H9 (cell line): ENCODE measurements at regions not wholly inside any gene's neighbourhood (a gene's known extent, or its start where the extent isn't known, plus 50 kb on each side); places are given as distances from the start of the nearest gene placed in this dataset.

ENCODE experiments used
- DNase-seq: peaks from one replicate; pipeline ENCODE4 v3.0.0-alpha.2; 2017
- H2AFZ ChIP-seq: one replicate; pipeline ENCODE4 v1.6.1; 2013; ENCODE audit warnings: mild to moderate bottlenecking, low read length, control low read depth, moderate library complexity
- H2AK5ac ChIP-seq: 2 replicates; pipeline ENCODE4 v1.6.1; 2013; ENCODE audit warnings: low read length, control low read depth, mixed read lengths; ENCODE audit not compliant: insufficient read length
- H2BK120ac ChIP-seq: one replicate; pipeline ENCODE4 v1.6.1; 2013; ENCODE audit warnings: low read depth, mild to moderate bottlenecking, low read length, control low read depth, inconsistent platforms; ENCODE audit not compliant: poor library complexity, severe bottlenecking
- H2BK12ac ChIP-seq: 2 replicates; pipeline ENCODE4 v1.6.1; 2013; ENCODE audit warnings: low read length, control low read depth, mixed read lengths, low read depth; ENCODE audit not compliant: insufficient read length
- H2BK15ac ChIP-seq: 2 replicates; pipeline ENCODE4 v1.6.1; 2013; ENCODE audit warnings: low read depth, low read length, control low read depth
- H2BK20ac ChIP-seq: one replicate; pipeline ENCODE4 v1.6.1; 2013; ENCODE audit warnings: low read depth, mild to moderate bottlenecking, low read length, control low read depth, inconsistent platforms; ENCODE audit not compliant: poor library complexity, severe bottlenecking
- H2BK5ac ChIP-seq: 2 replicates; pipeline ENCODE4 v1.6.1; 2013; ENCODE audit warnings: low read length, control low read depth, mixed read lengths; ENCODE audit not compliant: insufficient read length
- H3K14ac ChIP-seq: 2 replicates; pipeline ENCODE4 v1.6.1; 2013; ENCODE audit warnings: low read length, control low read depth; ENCODE audit not compliant: insufficient read depth
- H3K18ac ChIP-seq: 2 replicates; pipeline ENCODE4 v1.6.1; 2013; ENCODE audit warnings: low read depth, mild to moderate bottlenecking, mixed read lengths, low read length, control low read depth; ENCODE audit not compliant: insufficient read length
- H3K23ac ChIP-seq: 2 replicates; pipeline ENCODE4 v1.6.1; 2013; ENCODE audit warnings: low read length, control low read depth, mixed read lengths, low read depth; ENCODE audit not compliant: insufficient read length
- H3K23me2 ChIP-seq: 2 replicates; pipeline ENCODE4 v1.6.1; 2013; ENCODE audit warnings: low read depth, mild to moderate bottlenecking, mixed read lengths, low read length, control low read depth; ENCODE audit not compliant: insufficient read length, poor library complexity, severe bottlenecking
- H3K27ac ChIP-seq: 2 replicates; pipeline ENCODE4 v1.5.1; 2013; ENCODE audit warnings: low read length, control low read depth, mixed read lengths, low read depth; ENCODE audit not compliant: insufficient read length
- H3K27me3 ChIP-seq: 2 replicates; pipeline ENCODE4 v1.6.1; 2013; ENCODE audit warnings: low read length, control low read depth, inconsistent platforms; ENCODE audit not compliant: insufficient read depth
- H3K4ac ChIP-seq: 2 replicates; pipeline ENCODE4 v1.6.1; 2013; ENCODE audit warnings: low read depth, mild to moderate bottlenecking, control low read depth, inconsistent platforms, low read length, moderate library complexity
- H3K4me1 ChIP-seq: 2 replicates; pipeline ENCODE4 v1.6.1; 2013; ENCODE audit warnings: low read length, control low read depth, inconsistent platforms; ENCODE audit not compliant: insufficient read depth
- H3K4me2 ChIP-seq: 2 replicates; pipeline ENCODE4 v1.6.1; 2013; ENCODE audit warnings: low read length, control low read depth, mixed read lengths; ENCODE audit not compliant: insufficient read length, insufficient read depth
- H3K56ac ChIP-seq: 2 replicates; pipeline ENCODE4 v1.6.1; 2013; ENCODE audit warnings: low read depth, mild to moderate bottlenecking, mixed read lengths, low read length, control low read depth; ENCODE audit not compliant: insufficient read length
- H3K79me1 ChIP-seq: 2 replicates; pipeline ENCODE4 v1.6.1; 2013; ENCODE audit warnings: low read depth, mild to moderate bottlenecking, moderate library complexity, low read length, control low read depth, inconsistent platforms; ENCODE audit not compliant: insufficient read depth, poor library complexity, severe bottlenecking
- H3K79me2 ChIP-seq: 2 replicates; pipeline ENCODE4 v1.6.1; 2013; ENCODE audit warnings: low read length, control low read depth, inconsistent platforms; ENCODE audit not compliant: insufficient read depth
- H3K9ac ChIP-seq: 2 replicates; pipeline ENCODE4 v1.6.1; 2013; ENCODE audit warnings: low read length, control low read depth, mixed read lengths; ENCODE audit not compliant: insufficient read length; ENCODE audit errors: extremely low read depth
- H3K9me3 ChIP-seq: one replicate; pipeline ENCODE4 v1.6.1; 2013; ENCODE audit warnings: low read depth, low read length, inconsistent platforms; ENCODE audit not compliant: control insufficient read depth
- H3T11ph ChIP-seq: one replicate; pipeline ENCODE4 v1.6.1; 2013; ENCODE audit warnings: mild to moderate bottlenecking, low read length, control low read depth, inconsistent platforms
- H4K20me1 ChIP-seq: one replicate; pipeline ENCODE4 v1.6.1; 2013; ENCODE audit not compliant: control insufficient read depth, insufficient read length, insufficient read depth
- H4K5ac ChIP-seq: 2 replicates; pipeline ENCODE4 v1.6.1; 2013; ENCODE audit warnings: low read depth, mild to moderate bottlenecking, mixed read lengths, low read length, control low read depth; ENCODE audit not compliant: insufficient read length
- H4K8ac ChIP-seq: replicated peaks from 2 replicates; pipeline ENCODE4 v1.6.1; 2013; ENCODE audit warnings: low read length, control low read depth, mixed read lengths, low read depth; ENCODE audit not compliant: insufficient read length
- H4K91ac ChIP-seq: 2 replicates; pipeline ENCODE4 v1.6.1; 2013; ENCODE audit warnings: low read depth, mild to moderate bottlenecking, moderate library complexity, mixed read lengths, low read length, control low read depth; ENCODE audit not compliant: insufficient read length
- H3K27ac Mint-ChIP-seq, 3 experiments: 2 replicates in 2 of 3; 3 replicates in 1 of 3; pipeline ENCODE4 v1.8.0; 2020 to 2021; ENCODE audit warnings: mixed read lengths in 3 of 3, mild to moderate bottlenecking in 1 of 3, moderate library complexity in 1 of 3
- H3K27me3 Mint-ChIP-seq: 2 replicates; pipeline ENCODE4 v1.8.0; 2021; ENCODE audit warnings: low read depth, mild to moderate bottlenecking, moderate library complexity, mixed read lengths
- H3K36me3 Mint-ChIP-seq, 3 experiments: 2 replicates in 2 of 3; 3 replicates in 1 of 3; pipeline ENCODE4 v1.8.0; 2020 to 2021; ENCODE audit warnings: low read depth in 3 of 3, mixed read lengths in 3 of 3; ENCODE audit not compliant: insufficient read depth in 1 of 3
- H3K4me1 Mint-ChIP-seq, 2 experiments: 2 replicates each; pipeline ENCODE4 v1.8.0; 2020; ENCODE audit warnings: mixed read lengths in 2 of 2
- H3K4me3 Mint-ChIP-seq, 2 experiments: 2 replicates in 1 of 2; 3 replicates in 1 of 2; pipeline ENCODE4 v1.8.0; 2020 to 2021; ENCODE audit warnings: mild to moderate bottlenecking in 2 of 2, mixed read lengths in 2 of 2, moderate library complexity in 1 of 2
- H3K9me3 Mint-ChIP-seq, 2 experiments: 2 replicates in 1 of 2; 3 replicates in 1 of 2; pipeline ENCODE4 v1.8.0; 2020; ENCODE audit warnings: mild to moderate bottlenecking in 2 of 2, mixed read lengths in 2 of 2, moderate library complexity in 1 of 2
- CTCF ChIP-seq: fragments of 200-600 bp; sonication (generic); conservative IDR thresholded peaks from 3 replicates; pipeline ENCODE4 v1.8.0; 2021; ENCODE audit warnings: antibody characterized with exemption, mild to moderate bottlenecking
- WGBS: extraction: QIAGEN DNeasy Blood & Tissue Kit; methylation state at CpG from one replicate; pipeline ENCODE4 v1.1.7; 2013; ENCODE audit warnings: missing lambda C conversion rate, low lambda C conversion rate, mixed read lengths; ENCODE audit not compliant: insufficient read length; ENCODE audit errors: extremely low coverage; 5-methylcytosine and 5-hydroxymethylcytosine counted together

GRCh38 chr18:2316751-2317696 is 254.3 kb downstream of the METTL4 start:
- H3K9me3 Mint-ChIP-seq: no peaks in the 10 kb centered on the region; a peak in 1 of 5 replicates
- TF ChIP-seq CTCF: no peak
- Histone ChIP-seq H3K56ac (no peak overlapping the region), H3K9me3 (no peaks in the 10 kb centered on the region), H3K79me2 (no peaks in the 10 kb centered on the region), H3K9ac (no peak overlapping the region), H4K8ac (no peak overlapping the region), H3T11ph (no peak overlapping the region), H2AFZ (no peak overlapping the region), H3K14ac (no peak overlapping the region), H3K18ac (no peak overlapping the region), H3K23me2 (no peaks in the 10 kb centered on the region), H3K4me2 (no peak overlapping the region), H3K4ac (no peak overlapping the region), H3K27me3 (no peaks in the 10 kb centered on the region), H4K91ac (no peak overlapping the region), H2AK5ac (no peak overlapping the region), H3K79me1 (no peaks in the 10 kb centered on the region), H2BK12ac (no peak overlapping the region), H3K4me1 (no peaks in the 10 kb centered on the region), H3K23ac (no peak overlapping the region), H2BK120ac (no peak overlapping the region), H2BK15ac (no peak overlapping the region), H3K27ac (no peak overlapping the region), H4K5ac (no peak overlapping the region), H2BK5ac (no peak overlapping the region), H2BK20ac (no peak overlapping the region), H4K20me1 (no peaks in the 10 kb centered on the region)
- WGBS: no CpG with 5 or more reads among the region's 5 CpGs
- no peaks in the 10 kb centered on the region for H3K4me1 Mint-ChIP-seq
- H3K36me3 Mint-ChIP-seq: no peaks in the 10 kb centered on the region
- no peak overlapping the region for H3K4me3 Mint-ChIP-seq
- H3K27me3 Mint-ChIP-seq: no peaks in the 10 kb centered on the region
- no peak for DNase-seq
- H3K27ac Mint-ChIP-seq: no peak overlapping the region; a peak in 1 of 7 replicates
